A673 (cell line): ENCODE measurements at regions not wholly inside any gene's neighbourhood (a gene's known extent, or its start where the extent isn't known, plus 50 kb on each side); places are given as distances from the start of the nearest gene placed in this dataset.

ENCODE experiments used
- BruUV-seq: library from RNA; stranded (reverse); fragments of 400-500 nt; replicated peaks from 2 replicates; lab custom pipeline; 2021; lab: Mats Ljungman, UMichigan
- CTCF ChIA-PET: fragments of 300-600 bp; sonication (Branson Sonifier 250); formaldehyde crosslinking; loops from one replicate; lab custom pipeline; 2022; ENCODE audit warnings: antibody characterized with exemption; lab: Charles Lee
- POLR2A ChIA-PET: fragments of 300-600 bp; sonication (Branson Sonifier 250); formaldehyde crosslinking; loops from one replicate; lab custom pipeline; 2022; ENCODE audit warnings: antibody characterized with exemption; ENCODE audit not compliant: low non-redundant PET; lab: Charles Lee
- DNase-seq: peaks from one replicate; pipeline ENCODE4 v3.0.0-alpha.2; 2015; ENCODE audit warnings: low spot score
- H3K27ac ChIP-seq: fragments of 200-600 bp; sonication (generic); 2 replicates; pipeline ENCODE4 v1.5.1; 2016; ENCODE audit warnings: mixed run types, low read depth, mild to moderate bottlenecking, mixed read lengths, antibody characterized with exemption, low read length; ENCODE audit not compliant: poor library complexity, severe bottlenecking
- H3K27me3 ChIP-seq: fragments of 200-600 bp; sonication (generic); replicated peaks from 2 replicates; pipeline ENCODE4 v1.6.1; 2017; ENCODE audit warnings: mixed run types, low read depth, mild to moderate bottlenecking, mixed read lengths, antibody characterized with exemption, low read length; ENCODE audit not compliant: insufficient read depth, poor library complexity
- H3K36me3 ChIP-seq: fragments of 200-600 bp; sonication (generic); 2 replicates; pipeline ENCODE4 v1.6.1; 2016; ENCODE audit warnings: mixed run types, mild to moderate bottlenecking, mixed read lengths, antibody characterized with exemption, low read length; ENCODE audit not compliant: insufficient read depth, poor library complexity, severe bottlenecking
- H3K4me1 ChIP-seq: fragments of 200-600 bp; sonication (generic); 2 replicates; pipeline ENCODE4 v1.6.1; 2017; ENCODE audit warnings: mixed run types, mild to moderate bottlenecking, mixed read lengths, antibody characterized with exemption, low read length; ENCODE audit not compliant: insufficient read depth, poor library complexity, severe bottlenecking
- H3K4me3 ChIP-seq: fragments of 200-600 bp; sonication (generic); 2 replicates; pipeline ENCODE4 v1.5.1; 2016; ENCODE audit warnings: low read depth, mixed run types, mild to moderate bottlenecking, mixed read lengths, low read length; ENCODE audit not compliant: poor library complexity, severe bottlenecking
- H3K9me3 ChIP-seq: fragments of 200-600 bp; sonication (generic); 2 replicates; pipeline ENCODE4 v1.6.1; 2016; ENCODE audit warnings: mixed run types, low read depth, mild to moderate bottlenecking, mixed read lengths, antibody characterized with exemption, low read length; ENCODE audit not compliant: poor library complexity, severe bottlenecking
- EZH2 ChIP-seq: fragments of 200-600 bp; sonication (generic); IDR thresholded peaks from 2 replicates; pipeline ENCODE4 v1.6.1; 2017; ENCODE audit warnings: borderline replicate concordance, low read depth, mild to moderate bottlenecking, mixed read lengths, antibody characterized with exemption, low read length; ENCODE audit not compliant: poor library complexity, severe bottlenecking
- intact Hi-C: fragments of 100-400 bp; cut with micrococcal nuclease; formaldehyde crosslinking; loops from one replicate; pipeline ENCODE4 v1.10.0; 2022; ENCODE audit not compliant: unreplicated experiment
- TF ChIP-seq, protein P1 (sequence below): fragments of 300-800, 200-600 bp; sonication (generic); conservative IDR thresholded peaks from 2 replicates; pipeline ENCODE4 v1.5.1; 2017; ENCODE audit warnings: low read depth, mild to moderate bottlenecking, antibody characterized with exemption, low read length, moderate library complexity, mixed read lengths

DNA sequence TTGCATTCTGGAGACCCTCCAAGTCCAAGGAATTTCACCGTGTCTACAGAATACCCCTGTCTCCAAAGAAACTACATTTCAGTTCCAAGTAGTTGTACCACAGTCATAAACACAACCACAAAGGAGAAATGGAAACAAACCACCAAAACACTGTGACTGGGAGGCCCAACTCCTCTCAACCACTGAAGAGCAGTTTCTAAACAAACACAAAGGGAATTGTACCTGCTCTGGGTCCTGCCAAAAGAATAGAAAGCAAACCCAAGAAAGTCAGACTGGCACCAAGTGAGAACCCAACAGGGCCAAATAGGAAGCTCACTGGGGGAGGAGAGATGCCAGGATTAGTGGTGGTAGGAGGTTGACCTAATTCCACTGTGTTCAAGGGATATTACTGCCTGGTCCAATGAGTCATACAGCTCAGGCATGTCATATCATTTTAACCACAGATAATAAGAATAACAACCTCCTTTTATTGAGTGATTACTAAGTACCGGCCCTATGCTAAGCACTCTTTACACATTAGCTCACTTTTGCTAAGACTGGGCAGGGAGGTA lies 123.9 kb upstream of the PPP2R5A start:
- H3K4me1 ChIP-seq: no peaks in the 10 kb centered on the region
- DNase-seq: no peak
- H3K9me3 ChIP-seq: no peaks in the 10 kb centered on the region
- ChIA-PET POLR2A (no interaction called here), CTCF (interaction anchor here (0.5 kb wide), 1 partner anchor 37 kb away, joined by 5 read pairs; no protein-coding TSS in a partner anchor)
- H3K36me3 ChIP-seq: no peaks in the 10 kb centered on the region
- H3K27ac ChIP-seq: no peak overlapping the region
- TF ChIP-seq, protein P1, sequence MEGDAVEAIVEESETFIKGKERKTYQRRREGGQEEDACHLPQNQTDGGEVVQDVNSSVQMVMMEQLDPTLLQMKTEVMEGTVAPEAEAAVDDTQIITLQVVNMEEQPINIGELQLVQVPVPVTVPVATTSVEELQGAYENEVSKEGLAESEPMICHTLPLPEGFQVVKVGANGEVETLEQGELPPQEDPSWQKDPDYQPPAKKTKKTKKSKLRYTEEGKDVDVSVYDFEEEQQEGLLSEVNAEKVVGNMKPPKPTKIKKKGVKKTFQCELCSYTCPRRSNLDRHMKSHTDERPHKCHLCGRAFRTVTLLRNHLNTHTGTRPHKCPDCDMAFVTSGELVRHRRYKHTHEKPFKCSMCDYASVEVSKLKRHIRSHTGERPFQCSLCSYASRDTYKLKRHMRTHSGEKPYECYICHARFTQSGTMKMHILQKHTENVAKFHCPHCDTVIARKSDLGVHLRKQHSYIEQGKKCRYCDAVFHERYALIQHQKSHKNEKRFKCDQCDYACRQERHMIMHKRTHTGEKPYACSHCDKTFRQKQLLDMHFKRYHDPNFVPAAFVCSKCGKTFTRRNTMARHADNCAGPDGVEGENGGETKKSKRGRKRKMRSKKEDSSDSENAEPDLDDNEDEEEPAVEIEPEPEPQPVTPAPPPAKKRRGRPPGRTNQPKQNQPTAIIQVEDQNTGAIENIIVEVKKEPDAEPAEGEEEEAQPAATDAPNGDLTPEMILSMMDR: no peak
- no peak for TF ChIP-seq EZH2
- intact Hi-C loops: no loop called here
- no peaks in the 10 kb centered on the region for H3K27me3 ChIP-seq
- H3K4me3 ChIP-seq: no peak overlapping the region
- no TSS peak for BruUV-seq

DNA sequence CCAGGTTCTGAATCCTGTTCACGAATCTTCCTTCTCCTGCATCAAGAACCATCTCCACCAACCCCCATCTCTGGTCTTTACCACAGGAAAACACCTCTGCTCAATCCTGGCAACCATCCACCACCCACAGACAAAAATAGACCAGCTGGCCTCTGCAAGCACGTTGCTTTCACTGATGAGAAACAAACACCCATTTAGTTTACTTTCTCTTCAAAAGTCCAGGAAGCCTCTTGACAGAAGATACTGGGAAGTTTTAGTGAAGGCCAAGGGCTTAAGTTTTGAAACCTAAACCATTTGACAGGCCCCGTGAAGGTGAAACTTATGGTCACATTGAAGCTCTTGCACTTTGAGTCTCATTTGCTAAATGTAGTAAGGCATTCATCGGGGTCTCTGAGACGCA lies 122.6 kb upstream of the PPP2R5A start:
- H3K36me3 ChIP-seq: no peaks in the 10 kb centered on the region
- intact Hi-C loops: no loop called here
- no peak for DNase-seq
- ChIA-PET POLR2A (no interaction called here), CTCF (no interaction called here)
- H3K9me3 ChIP-seq: no peaks in the 10 kb centered on the region
- no peaks in the 10 kb centered on the region for H3K4me1 ChIP-seq
- BruUV-seq: no TSS peak
- H3K27me3 ChIP-seq: no peaks in the 10 kb centered on the region
- no peak overlapping the region for H3K4me3 ChIP-seq
- no peak overlapping the region for H3K27ac ChIP-seq
- TF ChIP-seq EZH2: no peak
- TF ChIP-seq, protein P1: no peak

DNA sequence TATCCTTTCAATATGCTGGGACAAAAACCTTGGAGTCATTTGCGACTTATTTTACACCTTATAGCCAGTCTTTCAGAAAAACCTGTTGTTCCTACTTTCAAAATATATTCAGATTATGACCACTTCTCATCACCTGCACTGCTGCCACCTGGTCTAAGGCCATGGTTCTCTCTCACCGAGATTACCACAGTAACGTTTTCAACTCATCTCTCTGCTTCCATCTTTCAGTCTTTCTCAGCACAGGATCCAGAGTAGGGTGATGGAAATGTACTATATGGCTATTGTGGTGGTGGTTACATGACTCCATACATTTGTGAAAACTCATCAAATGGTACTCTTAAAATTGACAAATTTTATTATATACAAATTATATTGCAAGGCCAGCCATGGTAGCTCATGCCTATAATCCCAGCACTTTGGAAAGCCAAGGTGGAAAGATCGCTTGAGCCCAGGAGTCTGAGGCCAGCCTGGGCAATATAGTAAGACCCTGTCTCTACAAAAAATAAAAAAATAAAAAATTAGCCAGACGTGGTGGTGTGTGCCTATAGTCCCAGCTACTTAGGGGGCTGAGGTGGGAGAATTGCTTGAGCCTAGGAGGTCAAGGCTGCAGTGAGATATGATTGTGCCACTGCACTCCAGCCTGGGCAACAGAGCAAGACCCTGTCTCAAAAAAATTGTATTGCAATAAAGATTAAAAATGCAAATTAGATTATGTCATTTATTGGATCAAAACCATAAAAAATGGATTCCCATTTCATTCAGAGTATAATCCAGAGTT lies 120.9 kb upstream of the PPP2R5A start:
- TF ChIP-seq, protein P1: no peak
- TF ChIP-seq EZH2: no peak
- POLR2A ChIA-PET: no interaction called here
- H3K9me3 ChIP-seq: no peaks in the 10 kb centered on the region
- no peaks in the 10 kb centered on the region for H3K4me1 ChIP-seq
- no TSS peak for BruUV-seq
- H3K4me3 ChIP-seq: no peak overlapping the region
- no peak for DNase-seq
- intact Hi-C loops: no loop called here
- H3K27ac ChIP-seq: no peak overlapping the region
- no peaks in the 10 kb centered on the region for H3K27me3 ChIP-seq
- H3K36me3 ChIP-seq: no peaks in the 10 kb centered on the region
- CTCF ChIA-PET: no interaction called here
